HEK293T (cell line): ENCODE measurements at regions not wholly inside any gene's neighbourhood (a gene's known extent, or its start where the extent isn't known, plus 50 kb on each side); places are given as distances from the start of the nearest gene placed in this dataset.

ENCODE experiments used
- BHLHE40 ChIP-seq: fragments of 450-650 bp; IDR thresholded peaks from 2 replicates; pipeline ENCODE4 v1.6.1; 2016; ENCODE audit warnings: mild to moderate bottlenecking, moderate library complexity, borderline replicate concordance
- CTBP1 ChIP-seq: fragments of 450-650 bp; IDR thresholded peaks from 2 replicates; pipeline ENCODE4 v1.6.1; 2016; ENCODE audit warnings: borderline replicate concordance
- ELF4 ChIP-seq: fragments of 450-650 bp; IDR thresholded peaks from 2 replicates; pipeline ENCODE4 v1.6.1; 2017; ENCODE audit warnings: antibody characterized with exemption
- FOXA1 ChIP-seq: fragments of 450-650 bp; IDR thresholded peaks from 2 replicates; pipeline ENCODE4 v1.6.1; 2016; ENCODE audit warnings: mild to moderate bottlenecking
- FOXM1 ChIP-seq: fragments of 450-650 bp; IDR thresholded peaks from 2 replicates; pipeline ENCODE4 v1.6.1; 2017; ENCODE audit warnings: mild to moderate bottlenecking, borderline replicate concordance
- HDGF ChIP-seq: fragments of 450-650 bp; IDR thresholded peaks from 2 replicates; pipeline ENCODE4 v1.6.1; 2017; ENCODE audit warnings: antibody characterized with exemption, borderline replicate concordance
- NFRKB ChIP-seq: fragments of 450-650 bp; IDR thresholded peaks from 2 replicates; pipeline ENCODE4 v1.6.1; 2016; ENCODE audit warnings: mild to moderate bottlenecking, moderate library complexity
- SP1 ChIP-seq: fragments of 450-650 bp; IDR thresholded peaks from 2 replicates; pipeline ENCODE4 v1.6.1; 2017
- SUZ12 ChIP-seq: fragments of 450-650 bp; IDR thresholded peaks from 2 replicates; pipeline ENCODE4 v1.6.1; 2016; ENCODE audit warnings: mild to moderate bottlenecking
- TARDBP ChIP-seq: fragments of 450-650 bp; IDR thresholded peaks from 2 replicates; pipeline ENCODE4 v1.6.1; 2016
- TF ChIP-seq, protein P1 (sequence below): fragments of 450-650 bp; IDR thresholded peaks from 2 replicates; pipeline ENCODE4 v1.6.1; 2016

DNA sequence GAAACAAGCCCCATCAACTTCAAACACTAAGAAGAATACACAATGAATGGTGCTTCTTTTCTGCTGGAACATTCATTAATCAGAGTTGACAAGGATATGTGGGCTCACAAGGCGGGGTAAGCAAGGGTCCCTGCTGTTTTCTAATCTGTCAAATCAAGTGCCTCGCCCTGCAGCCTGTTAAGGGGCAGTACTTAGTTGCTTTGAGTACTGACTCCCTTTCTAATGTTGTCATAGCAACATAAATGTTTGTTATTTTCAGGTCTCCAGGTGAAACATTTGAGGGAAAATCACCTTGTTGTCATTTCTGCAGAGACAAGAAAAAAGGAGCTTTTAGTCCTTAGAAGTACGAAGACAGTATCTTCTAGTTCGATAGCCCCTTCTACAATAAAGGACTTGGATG, 284.7 kb upstream of the PKDCC start:
- no peak for TF ChIP-seq NFRKB
- no peak for TF ChIP-seq SUZ12
- TF ChIP-seq FOXM1, result no peak
- no peak for TF ChIP-seq TARDBP
- TF ChIP-seq, protein P1, sequence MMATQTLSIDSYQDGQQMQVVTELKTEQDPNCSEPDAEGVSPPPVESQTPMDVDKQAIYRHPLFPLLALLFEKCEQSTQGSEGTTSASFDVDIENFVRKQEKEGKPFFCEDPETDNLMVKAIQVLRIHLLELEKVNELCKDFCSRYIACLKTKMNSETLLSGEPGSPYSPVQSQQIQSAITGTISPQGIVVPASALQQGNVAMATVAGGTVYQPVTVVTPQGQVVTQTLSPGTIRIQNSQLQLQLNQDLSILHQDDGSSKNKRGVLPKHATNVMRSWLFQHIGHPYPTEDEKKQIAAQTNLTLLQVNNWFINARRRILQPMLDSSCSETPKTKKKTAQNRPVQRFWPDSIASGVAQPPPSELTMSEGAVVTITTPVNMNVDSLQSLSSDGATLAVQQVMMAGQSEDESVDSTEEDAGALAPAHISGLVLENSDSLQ, result no peak
- no peak for TF ChIP-seq ELF4
- TF ChIP-seq SP1, result no peak
- no peak for TF ChIP-seq HDGF
- no peak for TF ChIP-seq BHLHE40
- TF ChIP-seq CTBP1, result no peak
- no peak for TF ChIP-seq FOXA1
